GM18868 (cell line): ENCODE measurements at regions not wholly inside any gene's neighbourhood (a gene's known extent, or its start where the extent isn't known, plus 50 kb on each side); places are given as distances from the start of the nearest gene placed in this dataset.

Source experiments
- ATAC-seq: cut with Tn5 transposase; IDR thresholded peaks from one replicate; pipeline ENCODE4 v1.9.1; 2021; ENCODE audit warnings: mild to moderate bottlenecking, moderate library complexity; ENCODE audit not compliant: unreplicated experiment

DNA sequence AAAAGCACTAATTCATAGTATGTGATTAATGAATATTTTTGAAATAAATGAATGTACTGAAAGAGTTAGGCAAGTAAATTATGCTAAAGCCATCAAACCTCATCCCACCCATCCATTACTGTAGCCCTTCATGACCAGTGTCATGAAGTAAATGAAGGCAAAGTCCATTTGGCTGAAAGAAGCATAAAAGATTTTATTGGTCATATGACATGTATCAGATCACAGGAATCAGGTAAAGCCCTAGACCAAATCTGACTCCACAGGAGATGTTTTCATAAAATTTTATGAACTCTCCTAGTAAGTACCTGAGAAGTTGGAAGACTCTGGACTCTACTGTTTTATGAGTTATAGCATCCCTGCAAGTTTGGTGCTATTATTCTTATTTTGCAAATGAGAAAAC is 213.5 kb downstream of the TMEM114 start:
- ATAC-seq, result no peak

DNA sequence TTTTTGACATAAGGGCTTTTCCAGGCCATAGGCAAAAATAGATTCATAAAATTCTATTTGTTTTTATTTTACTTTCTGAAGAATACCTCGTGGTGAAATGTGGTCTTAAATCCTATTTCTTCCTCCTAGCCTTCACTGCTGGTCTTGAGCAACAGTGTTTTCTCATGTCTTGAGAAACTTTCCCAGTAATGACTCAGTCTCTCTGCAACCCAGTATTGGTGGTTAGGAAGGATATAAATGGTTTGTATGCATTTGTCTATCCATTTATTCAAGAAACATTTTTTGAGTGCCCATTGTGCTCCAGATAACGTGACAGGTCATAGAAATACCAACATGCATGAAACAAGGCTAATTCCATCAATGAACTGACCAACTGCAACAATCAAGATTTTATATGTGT is 213.9 kb downstream of the TMEM114 start:
- ATAC-seq, result no peak

DNA sequence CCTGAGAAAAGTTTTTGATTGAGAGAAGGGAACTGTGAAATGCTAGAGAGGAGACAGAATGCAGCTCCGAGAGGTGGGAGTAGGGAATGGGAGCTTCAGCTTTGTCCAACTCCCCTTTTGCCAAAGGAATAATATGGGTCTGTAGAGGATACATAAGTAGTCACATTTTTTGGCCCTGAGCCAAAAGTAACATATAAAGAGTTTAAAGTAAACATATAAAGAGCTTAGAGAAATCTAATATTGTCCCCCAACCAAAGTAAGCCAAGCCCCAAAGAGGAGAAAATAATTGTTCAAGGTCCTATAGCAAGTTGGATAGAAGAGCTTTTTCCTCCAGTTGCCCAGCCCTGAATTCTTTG is 215.1 kb downstream of the TMEM114 start:
- no peak for ATAC-seq

DNA sequence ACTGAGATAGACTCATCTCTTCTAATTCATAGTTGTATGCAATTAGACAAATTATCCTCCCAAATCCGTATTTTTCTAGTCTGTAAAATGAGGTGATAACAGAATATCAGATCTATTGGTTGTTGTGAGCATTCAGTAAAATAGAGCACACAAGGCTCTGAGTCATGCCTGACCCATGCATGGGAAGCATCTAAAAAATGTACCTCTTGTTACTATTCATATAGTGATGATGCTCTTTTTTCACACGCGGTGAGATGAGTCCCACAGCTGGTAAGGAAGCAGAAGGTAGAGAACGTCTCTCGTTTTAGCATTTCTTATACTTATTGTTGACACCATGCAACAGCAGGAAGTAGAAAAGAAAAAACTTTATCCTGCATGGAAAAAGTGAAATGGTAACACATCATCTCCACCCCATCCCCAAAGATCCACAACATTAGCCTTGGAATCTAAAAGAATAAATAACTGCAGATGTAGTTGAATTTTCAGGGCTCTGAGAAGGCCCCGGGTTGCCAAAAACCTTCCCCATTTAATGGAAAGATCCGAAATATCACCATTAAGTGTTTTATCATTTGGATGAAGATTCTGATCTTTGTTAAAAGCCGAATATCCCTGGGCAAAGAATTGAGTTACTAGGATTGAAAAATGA is 215.6 kb downstream of the TMEM114 start:
- ATAC-seq, result no peak

DNA sequence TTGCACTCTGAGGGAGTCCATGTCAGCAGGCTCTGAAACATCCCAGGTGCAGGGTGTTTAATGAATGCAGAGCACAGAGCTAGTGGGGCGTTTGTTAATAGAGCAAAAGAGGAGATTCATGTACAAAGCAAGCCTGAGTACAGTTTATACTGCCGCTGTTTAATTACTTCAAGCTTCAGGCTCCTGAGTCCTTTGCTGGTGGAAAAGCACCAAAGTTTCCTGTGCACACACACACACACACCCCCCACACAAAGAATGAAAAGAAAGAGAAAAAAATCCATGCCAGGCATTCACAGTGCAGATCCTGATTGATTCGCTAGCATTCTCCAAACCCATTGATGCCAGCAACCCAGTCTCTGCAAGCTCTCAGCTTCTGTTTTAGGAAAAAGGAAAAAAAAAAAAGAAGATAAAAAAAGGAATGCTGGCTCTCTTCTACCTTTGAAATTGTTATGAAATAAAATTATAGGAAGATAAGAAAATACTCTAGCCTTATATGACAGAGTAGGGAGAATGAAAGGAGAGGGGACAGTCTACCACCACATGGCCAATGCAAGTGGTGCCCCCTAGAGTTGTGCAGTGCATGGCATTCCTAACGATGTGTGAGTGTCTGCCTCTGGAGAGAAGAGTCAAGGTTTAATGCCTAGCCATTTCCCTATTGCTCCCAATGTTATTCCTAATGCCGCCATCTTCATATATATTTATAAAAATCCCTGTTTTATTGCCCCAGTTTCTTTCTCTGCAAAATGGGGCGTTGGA is 216.5 kb downstream of the TMEM114 start:
- no peak for ATAC-seq

DNA sequence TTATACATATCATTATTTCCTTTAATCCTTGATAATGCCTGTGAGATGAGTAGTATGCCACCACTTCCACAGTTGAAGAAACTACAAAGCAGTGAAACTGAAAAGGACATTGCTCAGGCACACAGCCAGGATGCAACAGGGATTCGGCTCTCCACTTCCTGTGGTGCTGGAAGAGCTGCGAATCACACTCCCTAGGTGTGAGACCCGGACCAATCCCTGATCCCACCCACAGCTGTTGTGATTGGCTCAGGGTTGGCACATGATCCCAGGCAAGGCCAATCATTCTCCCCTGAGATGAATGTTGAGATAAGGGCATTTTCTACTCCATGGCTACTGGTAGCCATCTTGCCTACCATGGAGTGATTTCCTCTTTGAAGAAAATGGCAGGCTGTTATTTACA is 218.2 kb downstream of the TMEM114 start:
- ATAC-seq, result no peak

DNA sequence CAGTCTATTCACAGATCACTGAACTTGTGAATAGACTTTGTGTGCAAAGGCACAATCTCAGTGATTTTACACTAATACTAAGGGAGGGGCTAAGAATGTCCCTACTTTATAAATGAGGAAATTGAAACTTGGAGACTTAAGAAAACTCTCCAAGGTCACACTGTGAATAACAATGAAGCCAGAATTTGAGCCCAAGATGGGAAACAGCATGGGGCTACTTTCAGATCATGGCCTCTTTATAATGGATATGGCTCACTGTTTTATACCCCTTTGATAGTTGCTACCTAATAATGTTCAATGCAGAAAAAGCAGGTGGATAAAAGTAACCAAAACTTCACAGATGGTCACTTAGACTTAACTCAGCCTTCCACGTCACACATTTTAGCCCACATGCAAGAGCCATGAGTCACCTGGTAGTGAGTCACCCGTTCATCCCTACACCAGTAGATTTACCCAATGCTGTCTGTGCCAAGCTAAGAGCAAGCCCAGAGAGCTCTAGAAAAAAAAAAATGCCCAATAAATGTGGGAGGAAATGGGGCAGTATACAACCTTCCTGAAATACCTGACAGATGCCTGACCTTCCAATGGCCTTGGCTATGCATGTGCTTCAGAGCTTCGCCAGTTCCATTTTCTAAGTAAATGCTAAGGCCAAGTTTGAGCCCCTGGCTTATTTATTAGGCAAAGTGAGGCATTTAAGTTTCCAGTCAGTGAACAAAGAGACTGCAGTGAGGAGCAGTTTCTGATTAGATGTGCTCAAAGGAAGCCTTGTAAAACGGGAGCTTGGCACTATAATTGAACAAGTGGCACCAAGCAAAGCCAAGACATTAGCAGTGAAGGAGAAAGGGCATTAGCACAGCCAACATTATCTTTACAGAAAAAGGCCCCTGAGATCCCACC is 219.7 kb downstream of the TMEM114 start:
- ATAC-seq, result no peak

DNA sequence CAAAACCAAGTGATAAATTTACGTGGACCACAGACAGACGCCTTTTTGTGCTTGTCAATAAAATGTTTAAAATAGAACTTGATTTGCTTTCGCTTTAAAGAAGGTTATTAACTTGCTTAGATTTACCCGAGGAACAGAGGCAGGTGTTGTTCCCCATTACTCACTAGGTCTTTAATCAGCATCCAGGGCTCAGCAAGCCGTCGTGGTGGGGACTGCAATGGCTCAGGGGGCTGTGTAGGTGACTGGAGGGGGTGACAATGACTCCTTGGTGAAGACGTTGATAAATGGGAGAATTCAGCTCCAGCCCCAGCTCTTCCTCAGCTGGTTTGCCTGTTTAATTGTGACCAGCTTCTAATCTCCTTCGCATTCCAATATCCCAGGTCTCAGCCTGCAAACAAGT is 231.4 kb downstream of the TMEM114 start:
- no peak for ATAC-seq

DNA sequence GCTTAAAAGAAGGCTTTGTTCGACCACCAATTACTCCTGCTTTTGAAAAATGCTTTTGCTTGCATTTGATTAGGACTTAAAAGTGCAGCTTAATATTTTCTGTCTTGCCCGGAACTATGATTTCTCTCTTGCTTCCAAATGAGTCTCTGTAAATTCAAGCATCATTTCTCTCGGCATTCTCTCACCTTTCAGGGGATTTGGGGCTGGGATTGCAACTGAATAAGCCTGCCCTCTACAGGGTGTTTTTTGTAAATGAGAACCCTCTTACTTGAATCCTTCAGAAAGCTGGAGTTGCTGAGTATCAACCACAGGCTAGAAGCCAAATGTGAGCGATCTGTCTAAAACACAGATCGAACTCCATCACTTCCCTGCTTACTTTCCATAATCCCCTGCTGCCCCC is 234.6 kb downstream of the TMEM114 start:
- no peak for ATAC-seq

DNA sequence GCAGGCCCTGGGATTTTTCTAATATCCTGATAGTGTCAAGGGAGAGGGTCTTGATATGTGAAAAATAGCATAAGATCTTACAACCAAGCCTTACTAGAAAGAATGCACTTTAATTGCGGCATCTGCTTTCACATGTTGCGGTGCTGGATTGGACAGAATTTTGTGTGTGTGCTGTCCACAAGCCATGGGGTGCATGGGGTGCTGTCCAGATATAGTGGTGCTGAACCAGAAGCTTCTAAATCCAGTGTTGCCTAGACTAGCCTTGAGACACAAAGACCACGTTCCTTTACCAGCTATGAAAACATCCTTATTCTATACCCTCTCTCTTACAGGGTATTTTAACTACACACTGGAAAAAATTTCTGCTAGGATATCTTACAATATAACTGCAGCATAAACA is 244.0 kb downstream of the TMEM114 start:
- no peak for ATAC-seq

DNA sequence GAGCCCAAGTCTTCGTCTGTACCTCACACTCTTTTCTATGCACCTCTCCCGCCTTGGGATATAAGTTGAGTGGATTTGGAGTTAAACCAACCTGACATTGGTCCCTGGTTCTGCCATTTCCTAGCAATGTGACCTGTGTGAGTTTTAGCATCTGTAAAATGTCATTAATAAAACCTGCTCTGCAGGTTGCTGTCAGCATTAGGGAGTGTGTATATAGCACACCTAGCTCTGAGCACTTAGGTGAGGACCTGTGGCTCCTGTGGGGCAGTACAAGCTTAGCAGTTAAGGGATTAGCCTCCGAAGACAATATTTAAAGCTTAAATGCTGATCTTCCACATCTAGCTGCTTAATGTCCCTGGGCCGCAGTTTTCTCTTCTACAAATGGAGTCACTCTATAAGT is 248.0 kb downstream of the TMEM114 start:
- no peak for ATAC-seq

DNA sequence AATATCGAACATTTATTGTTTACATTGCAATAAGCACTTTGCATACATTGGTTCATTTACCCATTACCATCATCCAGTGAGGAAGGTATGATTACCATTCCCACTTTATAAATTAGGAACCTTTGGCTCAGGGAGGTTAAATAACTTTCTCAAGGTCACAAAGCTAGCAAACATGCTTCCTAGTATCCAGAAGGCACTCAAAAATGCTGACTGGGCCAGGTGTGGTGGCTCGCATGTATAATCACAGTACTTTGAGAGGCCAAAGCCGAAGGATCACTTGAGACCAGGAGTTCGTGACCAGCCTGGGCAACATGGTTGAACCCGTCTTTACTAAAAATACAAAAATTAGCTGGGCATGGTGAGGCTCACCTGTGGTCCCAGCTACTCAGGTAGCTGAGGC is 259.6 kb downstream of the TMEM114 start:
- no peak for ATAC-seq

DNA sequence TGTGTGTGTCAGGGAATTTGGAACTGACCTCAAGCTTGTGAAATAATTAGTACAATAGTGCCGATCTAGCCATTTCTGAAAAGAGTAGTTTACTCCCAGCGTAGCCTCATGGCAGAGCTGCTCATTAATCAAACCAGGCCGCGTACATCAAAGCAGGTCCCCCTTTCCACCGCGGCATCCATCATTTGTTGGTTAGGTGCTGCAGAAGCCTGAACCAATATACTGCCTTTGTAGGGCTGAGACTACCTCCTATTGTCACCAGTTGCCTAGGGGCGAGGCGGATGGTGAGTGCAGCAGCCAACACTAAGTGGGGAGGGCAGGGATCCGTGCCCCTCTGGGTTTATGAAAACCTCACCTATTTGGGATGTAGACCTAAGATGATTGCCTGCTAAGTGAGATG is 264.1 kb downstream of the TMEM114 start:
- no peak for ATAC-seq

DNA sequence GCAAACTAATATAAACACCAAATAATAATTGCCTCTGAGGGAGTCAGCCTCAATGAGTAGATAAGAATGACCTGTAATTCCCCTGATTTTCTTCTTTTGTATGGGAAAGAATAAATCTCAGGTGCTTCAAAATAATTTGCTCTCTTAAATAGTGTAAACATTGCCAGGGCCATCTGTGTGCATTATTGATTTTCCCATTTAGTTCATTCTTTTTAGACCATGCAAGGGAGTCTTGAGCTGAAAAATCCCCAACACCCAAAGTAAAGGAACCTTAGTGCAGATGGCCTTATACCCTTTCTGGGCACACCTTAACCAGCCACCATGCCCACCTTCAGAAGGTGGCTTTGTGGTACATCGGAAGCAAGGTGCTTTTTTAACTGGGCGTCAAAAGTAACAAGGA is 267.2 kb downstream of the TMEM114 start:
- ATAC-seq, result no peak

DNA sequence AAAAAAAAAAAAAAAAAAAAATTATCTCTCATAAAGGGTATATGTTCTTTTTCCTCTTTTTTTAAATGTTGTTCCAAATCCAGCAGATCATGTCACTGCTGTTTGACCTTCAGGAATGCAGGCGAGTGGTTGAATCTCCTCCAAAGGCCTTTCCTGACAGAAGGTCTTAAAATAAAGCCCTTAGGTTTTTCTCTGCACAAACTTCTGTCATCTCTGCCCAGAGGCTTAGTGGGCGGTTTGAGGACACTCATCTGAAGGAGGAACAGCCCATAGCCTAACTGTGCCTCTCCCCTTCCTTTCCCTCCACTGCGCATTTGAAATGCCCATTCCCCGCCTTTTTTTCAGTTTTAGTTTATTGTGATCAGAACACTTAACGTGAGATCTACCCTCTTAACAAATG is 270.2 kb downstream of the TMEM114 start:
- ATAC-seq, result no peak

DNA sequence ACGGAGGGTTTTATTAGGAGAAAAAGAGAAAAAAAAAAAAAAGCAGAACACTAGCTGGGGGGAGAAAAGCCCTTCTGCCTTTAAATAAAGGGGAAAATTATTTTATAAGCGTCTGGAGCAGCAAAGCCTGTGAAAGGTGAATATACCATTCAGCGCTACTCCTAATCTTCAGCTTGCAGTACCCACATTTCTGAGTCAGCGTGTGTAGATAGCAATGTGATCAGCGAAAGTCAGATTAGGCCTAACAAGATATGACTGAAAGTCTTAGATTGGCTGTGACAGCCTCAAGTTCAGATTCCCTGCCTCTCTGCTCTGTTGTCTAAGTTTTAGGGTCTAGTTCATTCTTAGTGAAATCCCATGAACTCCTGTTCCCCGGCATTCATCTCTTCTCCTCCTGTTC is 279.5 kb downstream of the TMEM114 start:
- no peak for ATAC-seq

DNA sequence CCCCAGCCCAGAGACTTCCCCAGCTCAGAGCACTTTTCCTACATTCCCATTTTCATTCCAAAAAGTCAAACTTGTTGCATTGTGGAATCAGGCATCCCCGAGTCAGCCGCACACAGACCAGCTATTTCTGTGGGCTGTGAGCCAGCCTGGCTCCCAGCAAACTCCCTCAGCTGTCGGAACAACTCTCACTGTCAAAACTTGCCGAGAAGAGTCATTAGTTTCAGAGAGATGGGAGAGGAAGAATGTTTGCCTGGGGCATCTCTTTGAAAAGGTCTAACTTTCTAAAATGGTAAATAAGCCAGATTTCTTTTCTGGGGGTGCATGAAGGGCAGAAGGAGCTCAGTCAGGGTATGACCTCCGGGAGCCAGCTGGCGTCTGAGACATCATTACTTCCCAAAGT is 280.0 kb downstream of the TMEM114 start:
- no peak for ATAC-seq

DNA sequence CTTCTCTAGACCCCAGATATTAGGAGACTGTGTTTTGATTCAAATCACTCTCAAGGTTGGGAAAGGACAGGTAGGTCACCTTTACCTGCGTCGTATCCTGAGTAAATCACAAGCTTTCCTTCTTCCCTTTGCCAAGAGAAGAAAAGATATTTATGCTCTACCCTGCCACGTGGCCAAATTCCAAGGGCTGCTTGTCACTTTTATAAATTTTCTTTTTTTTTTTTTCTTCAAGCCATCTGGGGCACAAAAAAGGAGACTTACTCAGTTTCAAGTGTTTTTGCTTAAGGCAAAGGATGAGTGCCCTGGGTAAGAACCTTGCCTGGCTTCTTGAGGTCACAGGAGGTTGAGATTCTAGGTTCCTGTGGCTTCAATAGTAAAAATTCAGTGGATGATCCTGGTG is 285.1 kb downstream of the TMEM114 start:
- ATAC-seq, result no peak

DNA sequence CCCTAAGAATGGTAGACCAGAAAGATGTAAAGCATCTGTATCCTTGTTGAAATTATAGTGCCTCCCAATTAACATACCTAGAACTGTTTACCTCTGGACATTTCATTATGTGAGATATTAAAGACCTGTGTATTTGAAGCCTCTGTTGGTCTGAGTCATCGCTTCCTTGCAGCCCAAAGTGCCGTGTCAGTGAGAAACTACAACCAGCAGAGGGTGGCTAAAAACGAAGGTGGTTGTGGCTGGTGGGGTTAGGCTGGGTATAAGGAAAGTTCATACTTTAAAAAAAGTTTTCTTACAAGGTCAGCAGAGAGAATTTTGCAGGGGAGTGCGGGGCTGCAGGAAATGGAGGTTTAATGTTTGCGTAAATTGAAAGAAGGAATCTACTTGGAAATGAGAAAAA is 290.7 kb downstream of the TMEM114 start:
- ATAC-seq, result no peak

DNA sequence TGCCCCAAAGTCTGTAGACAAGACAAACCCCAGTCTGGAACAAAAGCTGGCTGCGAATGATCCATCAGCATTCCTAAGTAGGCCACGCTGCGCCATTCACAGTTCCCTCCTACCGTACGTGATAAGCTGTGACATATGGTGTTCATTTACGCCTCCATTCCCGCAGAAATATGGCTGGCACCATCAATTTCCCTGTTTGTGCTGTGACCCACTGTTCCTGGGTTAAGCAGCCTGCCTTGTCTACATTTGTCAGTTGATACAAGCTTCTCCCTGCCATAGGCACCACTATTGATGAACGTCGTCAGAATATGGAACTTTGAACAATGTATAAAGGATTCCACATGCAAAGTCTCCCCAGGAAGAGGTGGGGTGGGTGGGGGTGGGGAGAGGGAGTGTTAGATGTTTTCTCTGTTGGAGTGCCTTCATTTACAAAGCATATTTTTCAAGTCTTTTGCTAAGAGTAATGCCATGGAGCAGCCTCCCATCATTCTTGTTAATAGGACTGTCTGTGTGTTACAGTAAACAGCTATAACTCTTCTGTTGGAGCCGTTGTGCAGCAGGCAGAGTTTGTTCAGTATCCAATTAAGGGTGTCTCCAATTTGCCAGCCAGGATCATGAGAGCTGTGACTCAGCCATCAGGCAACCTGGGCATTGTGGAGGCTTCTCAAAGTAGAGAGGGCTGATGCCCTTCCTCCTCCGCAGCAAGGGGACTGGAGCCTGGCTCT is 294.6 kb downstream of the TMEM114 start:
- ATAC-seq, result no peak

DNA sequence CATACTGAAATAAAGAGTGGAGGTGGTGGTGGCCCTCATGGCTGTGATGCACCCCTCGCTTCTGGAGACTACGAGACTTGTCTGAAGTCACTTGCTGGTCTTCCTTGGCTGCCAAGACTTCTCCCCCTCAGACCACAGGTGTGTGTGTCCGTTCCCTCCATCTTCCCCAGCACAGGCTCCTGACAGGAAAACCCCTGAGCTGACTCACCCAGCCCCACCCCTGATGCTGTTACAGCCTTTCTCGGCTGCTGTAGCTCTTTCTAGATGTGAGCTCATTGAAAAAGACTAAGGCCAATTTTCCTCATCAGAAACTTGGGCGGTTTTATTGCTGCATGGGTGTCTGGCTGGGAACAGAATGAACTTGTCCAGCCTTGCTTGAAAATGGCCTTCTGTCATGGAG is 296.9 kb downstream of the TMEM114 start:
- ATAC-seq, result no peak
